GM19463 (cell line): ENCODE measurements at regions not wholly inside any gene's neighbourhood (a gene's known extent, or its start where the extent isn't known, plus 50 kb on each side); places are given as distances from the start of the nearest gene placed in this dataset.
"Not testable (repeated sequence)": the region's sequence is repeated elsewhere in the genome, so short reads cannot be mapped to it uniquely, and the experiment has no call there.

Experiments
- ATAC-seq: cut with Tn5 transposase; IDR thresholded peaks from one replicate; pipeline ENCODE4 v1.9.1; 2021; ENCODE audit warnings: mild to moderate bottlenecking, moderate library complexity; ENCODE audit not compliant: unreplicated experiment

GRCh38 chr18:34350778-34351177, 126.1 kb upstream of the NOL4 start:
- no peak for ATAC-seq

GRCh38 chr18:34352385-34353163, 127.9 kb upstream of the NOL4 start:
- ATAC-seq, result no peak

- ATAC-seq, result no peak
These were observed 129.6 kb upstream of the NOL4 start for GRCh38 chr18:34354351-34354750.

- ATAC-seq, result no peak
These were observed 133.3 kb upstream of the NOL4 start for GRCh38 chr18:34357944-34358580.

- peak; percentile 98 for ATAC-seq
These were observed 134.2 kb upstream of the NOL4 start for GRCh38 chr18:34358923-34359322.

GRCh38 chr18:34364699-34365098, 140.0 kb upstream of the NOL4 start:
- no peak for ATAC-seq

- ATAC-seq, result no peak
These were observed 146.1 kb upstream of the NOL4 start for GRCh38 chr18:34370704-34371395.

GRCh38 chr18:34380326-34380725, 155.6 kb upstream of the NOL4 start:
- no peak for ATAC-seq

GRCh38 chr18:34385311-34385710, 160.6 kb upstream of the NOL4 start:
- no peak for ATAC-seq

- ATAC-seq, result no peak
These were observed 162.1 kb upstream of the NOL4 start for GRCh38 chr18:34386803-34387202.

GRCh38 chr18:34397286-34397896, 172.7 kb upstream of the NOL4 start:
- ATAC-seq, result no peak

- ATAC-seq, result no peak
These were observed 175.2 kb upstream of the NOL4 start for GRCh38 chr18:34399892-34400291.

GRCh38 chr18:34400834-34401233, 176.1 kb upstream of the NOL4 start:
- ATAC-seq, result no peak

- no peak for ATAC-seq
These were observed 177.1 kb upstream of the NOL4 start for GRCh38 chr18:34401775-34402174.

- not testable (repeated sequence) for ATAC-seq
These were observed 182.8 kb upstream of the NOL4 start for GRCh38 chr18:34407471-34407870.

GRCh38 chr18:34411952-34412351, 187.2 kb upstream of the NOL4 start:
- ATAC-seq, result no peak

GRCh38 chr18:34431042-34431441, 206.3 kb upstream of the NOL4 start:
- no peak for ATAC-seq

GRCh38 chr18:34444622-34445021, 219.9 kb upstream of the NOL4 start:
- ATAC-seq, result no peak

- no peak for ATAC-seq
These were observed 223.9 kb upstream of the NOL4 start for GRCh38 chr18:34448662-34449061.

- ATAC-seq, result no peak
These were observed 233.0 kb upstream of the NOL4 start for GRCh38 chr18:34457761-34458160.

- no peak for ATAC-seq
These were observed 233.8 kb upstream of the NOL4 start for GRCh38 chr18:34458410-34458977.
